Immature natural killer cell (primary cell): ENCODE measurements at regions not wholly inside any gene's neighbourhood (a gene's known extent, or its start where the extent isn't known, plus 50 kb on each side); places are given as distances from the start of the nearest gene placed in this dataset.
"Not testable (repeated sequence)": the region's sequence is repeated elsewhere in the genome, so short reads cannot be mapped to it uniquely, and the experiment has no call there.

Experiments used
- DNase-seq, 3 donors: peaks; one replicate each; pipeline ENCODE4 v3.0.0; 2022; ENCODE audit warnings: mixed read lengths in 1 of 3
- H3K27ac Mint-ChIP-seq, 6 donors: one replicate each; pipeline ENCODE4 v1.8.0; 2020; ENCODE audit warnings: mixed read lengths in 6 of 6, mild to moderate bottlenecking in 5 of 6, inconsistent platforms in 4 of 6, moderate library complexity in 3 of 6
- H3K27me3 Mint-ChIP-seq, 3 donors: one replicate each; pipeline ENCODE4 v1.8.0; 2020 to 2021; ENCODE audit warnings: low read depth in 3 of 3, mild to moderate bottlenecking in 3 of 3, mixed read lengths in 3 of 3, moderate library complexity in 3 of 3, inconsistent platforms in 1 of 3
- H3K36me3 Mint-ChIP-seq, 3 donors: one replicate each; pipeline ENCODE4 v1.8.0; 2020; ENCODE audit warnings: mixed read lengths in 3 of 3, inconsistent platforms in 2 of 3, mild to moderate bottlenecking in 2 of 3
- H3K4me1 Mint-ChIP-seq, 2 donors: one replicate each; pipeline ENCODE4 v1.8.0; 2020; ENCODE audit warnings: inconsistent platforms in 2 of 2, mild to moderate bottlenecking in 2 of 2, mixed read lengths in 2 of 2, moderate library complexity in 1 of 2
- H3K4me3 Mint-ChIP-seq, 5 donors: one replicate each; pipeline ENCODE4 v1.8.0; 2020; ENCODE audit warnings: mild to moderate bottlenecking in 5 of 5, mixed read lengths in 5 of 5, inconsistent platforms in 3 of 5, moderate library complexity in 3 of 5
- H3K9me3 Mint-ChIP-seq, 6 donors: one replicate each; pipeline ENCODE4 v1.8.0; 2020; ENCODE audit warnings: mild to moderate bottlenecking in 6 of 6, mixed read lengths in 6 of 6, inconsistent platforms in 4 of 6, moderate library complexity in 3 of 6

DNA sequence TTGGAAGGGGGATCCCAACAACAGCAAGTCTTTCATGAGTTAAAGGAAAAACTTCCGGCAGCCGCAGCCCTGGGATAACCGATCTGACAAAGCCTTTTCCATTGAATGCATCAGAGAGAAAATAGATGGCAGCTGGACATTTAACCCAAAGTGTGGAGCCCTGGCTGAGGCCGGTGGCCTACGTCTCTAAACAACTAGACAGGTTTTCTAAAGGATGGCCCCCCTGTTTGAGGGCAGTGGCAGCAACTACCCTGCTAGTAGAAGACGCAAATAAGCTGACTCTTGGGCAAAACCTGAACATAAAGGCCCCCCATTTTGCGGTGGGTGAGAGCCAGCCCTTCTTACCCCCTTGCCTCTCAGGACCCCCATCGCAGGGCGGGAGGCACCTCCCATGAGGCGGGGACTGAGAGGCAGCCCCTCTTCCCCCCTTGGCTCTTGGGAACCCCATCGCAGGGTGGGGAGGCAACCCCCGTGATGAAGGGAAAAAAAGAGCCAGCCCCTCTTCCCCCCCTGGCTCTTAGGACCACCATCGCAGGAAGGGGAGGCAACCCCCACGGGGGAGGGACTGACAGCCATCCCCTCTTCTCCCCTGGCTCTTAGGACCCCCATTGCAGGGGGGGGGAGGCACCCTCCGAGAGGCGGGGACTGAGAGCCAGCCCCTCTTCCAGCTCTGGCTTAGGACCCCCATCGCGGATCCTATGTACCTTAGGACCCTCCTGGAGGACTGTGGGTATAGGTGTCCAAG lies 2422.9 kb upstream of the PCDH20 start:
- H3K9me3 Mint-ChIP-seq = peaks cover 10 to 28% (median 14%) of the 10 kb centered on the region in 6 donors
- H3K27ac Mint-ChIP-seq = no peak overlapping the region
- H3K4me1 Mint-ChIP-seq = no peaks in the 10 kb centered on the region
- H3K27me3 Mint-ChIP-seq = no peaks in the 10 kb centered on the region
- H3K4me3 Mint-ChIP-seq = no peak overlapping the region
- H3K36me3 Mint-ChIP-seq = no peaks in the 10 kb centered on the region
- DNase-seq = no peak

DNA sequence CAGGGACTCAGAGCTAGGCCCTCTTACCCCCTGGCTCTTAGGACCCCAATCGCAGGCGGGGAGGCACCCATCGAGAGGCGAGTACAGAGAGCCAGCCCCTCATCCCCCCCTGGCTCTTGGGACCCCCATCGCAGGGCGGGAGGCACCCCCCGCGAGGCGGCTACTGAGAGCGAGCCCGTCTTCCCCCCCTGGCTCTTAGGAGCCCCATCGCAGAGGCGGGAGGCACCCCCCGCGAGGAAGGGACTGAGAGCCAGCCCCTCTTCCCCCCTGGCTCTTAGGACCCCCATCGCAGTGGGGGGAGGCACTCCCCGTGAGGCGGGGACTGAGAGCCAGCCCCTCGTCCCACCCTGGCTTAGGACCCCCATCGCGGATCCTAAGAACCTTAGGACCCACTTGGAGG lies 2422.1 kb upstream of the PCDH20 start:
- peaks cover 5 to 23% (median 11%) of the 10 kb centered on the region in 6 donors for H3K9me3 Mint-ChIP-seq

DNA sequence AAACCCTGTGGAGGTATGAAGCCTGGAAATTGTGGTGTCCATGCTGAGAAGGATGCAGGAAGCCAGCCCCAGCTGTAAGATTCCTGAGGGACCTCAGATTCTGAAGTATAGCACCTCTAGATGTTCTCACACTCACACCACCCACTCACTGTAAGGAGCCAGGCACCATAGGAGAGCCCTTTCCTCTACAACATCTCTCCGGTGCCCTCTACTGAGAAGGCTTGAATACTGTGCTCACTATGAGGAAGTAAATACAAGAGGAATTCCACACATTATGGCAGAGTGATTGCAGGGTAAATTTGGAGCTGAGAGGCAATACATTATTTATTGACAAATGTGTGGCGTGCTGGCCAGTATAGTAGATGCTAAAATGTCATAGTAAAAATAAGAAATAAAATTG lies 2414.0 kb upstream of the PCDH20 start:
- not testable (repeated sequence) for H3K27ac Mint-ChIP-seq, H3K36me3 Mint-ChIP-seq, DNase-seq, H3K27me3 Mint-ChIP-seq, H3K4me3 Mint-ChIP-seq, H3K9me3 Mint-ChIP-seq, H3K4me1 Mint-ChIP-seq

More for the DNA sequence above, 2422.1 kb upstream of the PCDH20 start:
- DNase-seq, H3K4me1 Mint-ChIP-seq, H3K4me3 Mint-ChIP-seq, H3K27me3 Mint-ChIP-seq, H3K27ac Mint-ChIP-seq, H3K36me3 Mint-ChIP-seq: not testable (repeated sequence)

GRCh38 chr13:63821785-63822184 lies 2406.1 kb upstream of the PCDH20 start:
- H3K36me3 Mint-ChIP-seq, H3K27ac Mint-ChIP-seq, H3K9me3 Mint-ChIP-seq, H3K4me3 Mint-ChIP-seq, DNase-seq, H3K4me1 Mint-ChIP-seq, H3K27me3 Mint-ChIP-seq: not testable (repeated sequence)

DNA sequence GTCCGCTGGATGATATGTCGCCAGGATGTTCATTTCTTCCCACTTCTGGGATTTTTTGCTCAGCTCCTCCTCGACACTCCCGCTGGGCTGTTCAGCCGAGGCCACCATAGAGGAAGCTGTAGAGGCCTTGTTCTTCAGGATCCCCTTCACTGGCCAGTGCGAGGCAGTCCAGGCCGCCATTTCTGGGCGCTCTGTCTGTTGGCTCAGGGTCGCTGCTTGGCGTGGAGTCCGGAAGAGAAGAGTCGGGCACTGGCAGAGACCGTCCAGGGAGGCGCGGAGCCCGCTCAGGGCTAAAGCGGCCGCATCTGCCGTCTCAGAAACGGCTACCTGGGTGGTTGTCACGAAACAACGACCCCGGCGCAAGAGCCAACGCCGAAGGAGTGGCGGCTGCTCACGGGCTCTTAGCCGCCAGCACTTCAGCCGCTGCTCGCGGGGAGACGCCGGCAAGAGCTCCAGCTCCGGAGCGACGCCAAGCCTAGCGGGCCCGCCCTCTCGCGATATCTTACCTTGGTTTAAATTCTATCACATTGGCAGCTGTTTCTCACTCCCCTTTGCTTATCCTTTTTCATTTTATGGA lies 2395.9 kb upstream of the PCDH20 start:
- not testable (repeated sequence) for H3K27me3 Mint-ChIP-seq, H3K27ac Mint-ChIP-seq, H3K4me3 Mint-ChIP-seq, H3K4me1 Mint-ChIP-seq, DNase-seq, H3K36me3 Mint-ChIP-seq
- H3K9me3 Mint-ChIP-seq = peaks cover 6 to 39% (median 13%) of the 10 kb centered on the region in 6 donors

DNA sequence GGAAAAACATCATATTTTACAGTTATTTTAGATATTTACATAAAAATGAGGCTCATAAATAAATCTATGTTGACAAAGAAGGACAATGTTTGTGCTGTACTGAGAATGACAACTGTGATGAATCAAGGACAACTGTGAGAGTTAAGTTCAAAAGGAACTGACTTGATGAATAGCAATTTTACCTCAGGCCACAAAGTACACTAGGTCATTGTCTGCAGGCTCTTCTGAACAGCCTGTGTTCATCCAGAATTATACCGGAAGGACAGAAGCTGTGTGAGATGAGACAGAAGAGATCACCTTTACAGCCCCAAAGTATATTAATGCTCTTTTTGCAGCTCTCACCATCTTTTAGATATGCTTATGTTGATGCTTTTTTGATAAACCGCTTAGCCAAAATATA lies 2375.5 kb upstream of the PCDH20 start:
- not testable (repeated sequence) for H3K4me1 Mint-ChIP-seq, H3K27me3 Mint-ChIP-seq, H3K36me3 Mint-ChIP-seq, DNase-seq, H3K4me3 Mint-ChIP-seq, H3K27ac Mint-ChIP-seq
- H3K9me3 Mint-ChIP-seq = peaks cover 0 to 25% (median 7%) of the 10 kb centered on the region in 6 donors

- H3K4me1 Mint-ChIP-seq = no peaks in the 10 kb centered on the region
- H3K9me3 Mint-ChIP-seq = peaks cover 3 to 44% (median 22%) of the 10 kb centered on the region in 6 donors
- no peak for DNase-seq
- H3K27me3 Mint-ChIP-seq = peaks cover 0 to 2% (median 2%) of the 10 kb centered on the region in 3 donors
- H3K4me3 Mint-ChIP-seq = no peak overlapping the region
- no peaks in the 10 kb centered on the region for H3K36me3 Mint-ChIP-seq
- no peak overlapping the region for H3K27ac Mint-ChIP-seq
Observed at GRCh38 chr13:63774133-63774532, 2358.5 kb upstream of the PCDH20 start.

GRCh38 chr13:63773476-63773875 lies 2357.8 kb upstream of the PCDH20 start:
- H3K4me3 Mint-ChIP-seq = no peak overlapping the region
- no peak for DNase-seq

DNA sequence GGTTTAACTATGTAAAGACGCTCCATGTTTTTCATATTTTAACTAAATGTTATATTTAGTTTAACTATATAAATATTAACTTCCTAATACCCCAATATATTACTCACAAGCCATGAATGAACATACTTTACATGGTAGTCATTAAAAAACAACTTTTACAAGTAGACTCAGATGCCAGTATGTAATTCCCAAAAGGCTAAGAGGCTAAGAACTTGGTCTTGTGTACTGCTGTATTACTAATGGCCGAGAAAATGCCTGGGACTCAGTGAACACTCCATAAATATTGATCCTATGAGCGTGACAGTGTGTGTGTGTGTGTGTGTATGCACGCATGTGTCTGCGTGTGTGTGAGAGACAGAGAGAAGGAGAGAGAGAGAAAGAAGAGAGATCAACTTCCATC lies 2342.0 kb upstream of the PCDH20 start:
- not testable (repeated sequence) for H3K4me1 Mint-ChIP-seq

More at GRCh38 chr13:63773476-63773875, 2357.8 kb upstream of the PCDH20 start:
- Mint-ChIP-seq H3K9me3 (peaks cover 0 to 38% (median 19%) of the 10 kb centered on the region in 6 donors), H3K27ac (no peak overlapping the region), H3K4me1 (no peaks in the 10 kb centered on the region), H3K27me3 (peaks cover 0 to 2% (median 2%) of the 10 kb centered on the region in 3 donors), H3K36me3 (no peaks in the 10 kb centered on the region)

DNA sequence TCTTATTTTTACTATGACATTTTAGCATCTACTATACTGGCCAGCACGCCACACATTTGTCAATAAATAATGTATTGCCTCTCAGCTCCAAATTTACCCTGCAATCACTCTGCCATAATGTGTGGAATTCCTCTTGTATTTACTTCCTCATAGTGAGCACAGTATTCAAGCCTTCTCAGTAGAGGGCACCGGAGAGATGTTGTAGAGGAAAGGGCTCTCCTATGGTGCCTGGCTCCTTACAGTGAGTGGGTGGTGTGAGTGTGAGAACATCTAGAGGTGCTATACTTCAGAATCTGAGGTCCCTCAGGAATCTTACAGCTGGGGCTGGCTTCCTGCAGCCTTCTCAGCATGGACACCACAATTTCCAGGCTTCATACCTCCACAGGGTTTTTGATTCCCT lies 2334.2 kb upstream of the PCDH20 start:
- not testable (repeated sequence) for H3K9me3 Mint-ChIP-seq, H3K4me1 Mint-ChIP-seq, DNase-seq, H3K36me3 Mint-ChIP-seq, H3K27me3 Mint-ChIP-seq, H3K4me3 Mint-ChIP-seq, H3K27ac Mint-ChIP-seq

More for the DNA sequence above, 2342.0 kb upstream of the PCDH20 start:
- not testable (repeated sequence) for H3K27me3 Mint-ChIP-seq, DNase-seq, H3K36me3 Mint-ChIP-seq, H3K4me3 Mint-ChIP-seq, H3K27ac Mint-ChIP-seq, H3K9me3 Mint-ChIP-seq

DNA sequence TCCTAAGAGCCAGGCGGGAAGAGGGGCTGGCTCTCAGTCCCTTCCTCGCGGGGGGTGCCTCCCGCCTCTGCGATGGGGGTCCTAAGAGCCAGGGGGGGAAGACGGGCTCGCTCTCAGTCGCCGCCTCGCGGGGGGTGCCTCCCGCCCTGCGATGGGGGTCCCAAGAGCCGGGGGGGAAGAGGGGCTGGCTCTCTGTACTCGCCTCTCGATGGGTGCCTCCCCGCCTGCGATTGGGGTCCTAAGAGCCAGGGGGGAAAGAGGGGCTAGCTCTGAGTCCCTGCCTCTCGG lies 2326.1 kb upstream of the PCDH20 start:
- DNase-seq, H3K27me3 Mint-ChIP-seq, H3K4me3 Mint-ChIP-seq, H3K36me3 Mint-ChIP-seq, H3K4me1 Mint-ChIP-seq, H3K27ac Mint-ChIP-seq: not testable (repeated sequence)
- H3K9me3 Mint-ChIP-seq = peaks cover 4 to 16% (median 11%) of the 10 kb centered on the region in 6 donors

DNA sequence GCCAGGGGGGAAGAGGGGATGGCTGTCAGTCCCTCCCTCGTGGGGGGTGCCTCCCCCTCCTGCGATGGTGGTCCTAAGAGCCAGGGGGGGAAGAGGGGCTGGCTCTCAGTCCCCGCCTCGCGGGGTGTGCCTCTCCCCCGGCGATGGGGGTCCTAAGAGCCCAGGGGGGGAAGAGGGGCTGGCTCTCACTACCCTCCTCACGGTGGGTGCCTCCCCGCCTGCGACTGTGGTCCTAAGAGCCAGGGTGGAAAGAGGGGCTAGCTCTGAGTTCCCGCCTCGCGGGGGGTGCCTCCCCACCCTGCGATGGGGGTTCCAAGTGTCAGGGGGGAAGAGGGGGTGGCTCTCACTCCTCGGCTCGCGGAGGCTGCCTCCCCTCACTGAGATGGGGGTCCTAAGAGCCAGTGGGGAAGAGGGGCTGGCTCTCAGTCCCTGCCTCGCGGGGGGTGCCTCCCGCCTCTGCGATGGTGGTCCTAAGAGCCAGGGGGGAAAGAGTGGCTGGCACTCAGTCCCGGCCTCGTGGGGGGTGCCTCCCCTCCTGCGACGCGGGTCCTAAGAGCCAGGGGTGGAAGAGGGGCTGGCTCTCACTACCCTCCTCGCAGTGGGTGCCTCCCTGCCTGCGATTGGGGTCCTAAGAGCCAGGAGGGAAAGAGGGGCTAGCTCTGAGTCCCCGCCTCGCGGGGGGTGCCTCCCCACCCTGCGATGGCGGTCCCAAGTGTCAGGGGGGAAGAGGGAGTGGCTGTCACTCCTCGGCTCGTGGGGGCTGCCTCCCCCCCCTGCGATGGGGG lies 2325.6 kb upstream of the PCDH20 start:
- no peaks in the 10 kb centered on the region for H3K27me3 Mint-ChIP-seq
- peaks cover 8 to 19% (median 15%) of the 10 kb centered on the region in 6 donors for H3K9me3 Mint-ChIP-seq
- peaks cover 0 to 5% (median 0%) of the 10 kb centered on the region in 3 donors for H3K36me3 Mint-ChIP-seq
- no peak overlapping the region for H3K27ac Mint-ChIP-seq
- DNase-seq = no peak
- H3K4me1 Mint-ChIP-seq = no peaks in the 10 kb centered on the region
- no peak overlapping the region for H3K4me3 Mint-ChIP-seq

DNA sequence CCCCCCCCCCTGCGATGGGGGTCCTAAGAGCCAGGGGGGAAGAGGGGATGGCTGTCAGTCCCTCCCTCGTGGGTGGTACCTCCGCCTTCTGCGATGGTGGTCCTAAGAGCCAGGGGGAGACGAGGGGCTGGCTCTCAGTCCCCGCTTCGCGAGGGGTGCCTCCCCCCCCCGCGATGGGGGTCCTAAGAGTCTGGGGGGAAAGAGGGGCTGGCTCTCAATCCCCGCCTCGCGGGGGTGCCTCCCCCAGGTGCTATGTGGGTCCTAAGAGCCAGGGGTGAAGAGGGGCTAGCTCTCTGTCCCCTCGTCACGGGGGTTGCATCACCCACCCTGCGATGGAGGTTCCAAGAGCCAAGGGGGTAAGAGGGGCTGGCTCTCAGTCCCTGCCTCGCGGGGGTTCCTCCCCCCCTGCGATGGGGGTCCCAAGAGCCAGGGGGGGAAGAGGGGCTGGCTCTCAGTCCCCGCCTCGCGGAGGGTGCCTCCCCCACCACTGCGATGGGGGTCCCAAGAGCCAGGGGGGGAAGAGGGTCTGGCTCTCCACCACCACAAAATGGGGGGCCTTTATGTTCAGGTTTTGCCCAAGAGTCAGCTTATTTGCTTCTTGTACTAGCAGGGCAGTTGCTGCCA lies 2323.6 kb upstream of the PCDH20 start:
- H3K27ac Mint-ChIP-seq, H3K4me1 Mint-ChIP-seq, H3K27me3 Mint-ChIP-seq, H3K4me3 Mint-ChIP-seq, H3K36me3 Mint-ChIP-seq, DNase-seq: not testable (repeated sequence)
- peaks cover 8 to 25% (median 19%) of the 10 kb centered on the region in 6 donors for H3K9me3 Mint-ChIP-seq

GRCh38 chr13:63737418-63737817 lies 2321.8 kb upstream of the PCDH20 start:
- Mint-ChIP-seq H3K4me3 (no peak overlapping the region), H3K9me3 (peaks cover 8 to 30% (median 21%) of the 10 kb centered on the region in 6 donors), H3K4me1 (no peaks in the 10 kb centered on the region), H3K27ac (no peak overlapping the region), H3K36me3 (peaks cover 0 to 5% (median 0%) of the 10 kb centered on the region in 3 donors), H3K27me3 (no peaks in the 10 kb centered on the region)
- DNase-seq = no peak
